Tibial artery (tissue), 4 donors: ENCODE measurements at regions not wholly inside any gene's neighbourhood (a gene's known extent, or its start where the extent isn't known, plus 50 kb on each side); places are given as distances from the start of the nearest gene placed in this dataset.

Experiments
- DNase-seq, 2 donors: peaks; one replicate each; pipeline ENCODE4 v3.0.0-alpha.2; 2019
- H3K27ac ChIP-seq, 2 donors: fragments of 200-600 bp; sonication (generic) in 1 of 2; 1 replicate in 1 of 2; 2 replicates in 1 of 2; pipeline ENCODE4 v1.5.1; 2018 to 2019; ENCODE audit warnings: mild to moderate bottlenecking in 1 of 2
- H3K27me3 ChIP-seq, 2 donors: fragments of 200-600 bp; sonication (generic) in 1 of 2; one replicate each; pipeline versions ENCODE4 v1.5.1 to v1.6.0; 2016 to 2019
- H3K36me3 ChIP-seq, 3 donors: fragments of 200-600 bp; sonication (generic) in 2 of 3; one replicate each; pipeline ENCODE4 v1.5.1; 2016 to 2019; ENCODE audit warnings: mild to moderate bottlenecking in 2 of 3
- H3K4me1 ChIP-seq, 4 donors: fragments of 200-600 bp; sonication (generic) in 2 of 4; 1 replicate in 3 of 4; 2 replicates in 1 of 4; pipeline ENCODE4 v1.5.1; 2016 to 2019
- H3K4me3 ChIP-seq, 2 donors: fragments of 200-600 bp; sonication (generic) in 1 of 2; 1 replicate in 1 of 2; 2 replicates in 1 of 2; pipeline ENCODE4 v1.5.1; 2018 to 2019; ENCODE audit warnings: mild to moderate bottlenecking in 2 of 2
- H3K9me3 ChIP-seq, 3 donors: fragments of 200-600 bp; sonication (generic) in 1 of 3; one replicate each; pipeline ENCODE4 v1.5.1; 2016 to 2019
- intact Hi-C: fragments of 100-400 bp; cut with DNase I; formaldehyde crosslinking; loops from one replicate; pipeline ENCODE4 v1.15.0; 2023; ENCODE audit warnings: low total_unique reads
- TF ChIP-seq, protein P1 (sequence below), 2 experiments: fragments of 200-600 bp in 1 of 2; fragments of 450-650 bp in 1 of 2; IDR thresholded peaks; one replicate each; pipeline ENCODE4 v1.5.1; 2017 to 2019; ENCODE audit warnings: antibody characterized with exemption in 2 of 2, mild to moderate bottlenecking in 1 of 2, moderate library complexity in 1 of 2

DNA sequence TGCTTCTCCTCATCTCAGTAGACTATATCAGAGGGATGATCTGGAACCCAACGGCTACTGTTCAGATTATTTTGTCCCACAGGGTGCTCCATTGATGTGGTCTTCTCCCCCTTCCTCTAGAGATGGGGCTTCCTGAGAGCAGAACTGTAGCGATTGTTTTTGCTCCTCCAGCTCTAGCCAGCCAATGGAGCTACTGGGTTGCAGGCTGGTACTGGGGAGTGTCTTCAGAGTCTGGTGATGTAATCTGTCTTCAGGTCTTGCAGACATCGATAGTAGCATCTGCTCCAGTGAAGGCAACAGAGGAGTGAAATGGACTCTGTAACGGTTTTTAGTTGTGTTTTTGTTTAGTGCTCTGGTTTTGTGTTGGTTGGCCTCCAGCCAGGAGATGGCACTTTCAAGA, 621.9 kb downstream of the RNF144A start:
- Histone ChIP-seq H3K4me3 (no peak overlapping the region), H3K4me1 (no peaks in the 10 kb centered on the region), H3K9me3 (no peaks in the 10 kb centered on the region), H3K27me3 (peaks cover 0 to 3% of the 10 kb centered on the region in 2 donors), H3K27ac (no peak overlapping the region), H3K36me3 (no peaks in the 10 kb centered on the region)
- intact Hi-C loops: no loop called here
- no peak for DNase-seq
- TF ChIP-seq, protein P1, sequence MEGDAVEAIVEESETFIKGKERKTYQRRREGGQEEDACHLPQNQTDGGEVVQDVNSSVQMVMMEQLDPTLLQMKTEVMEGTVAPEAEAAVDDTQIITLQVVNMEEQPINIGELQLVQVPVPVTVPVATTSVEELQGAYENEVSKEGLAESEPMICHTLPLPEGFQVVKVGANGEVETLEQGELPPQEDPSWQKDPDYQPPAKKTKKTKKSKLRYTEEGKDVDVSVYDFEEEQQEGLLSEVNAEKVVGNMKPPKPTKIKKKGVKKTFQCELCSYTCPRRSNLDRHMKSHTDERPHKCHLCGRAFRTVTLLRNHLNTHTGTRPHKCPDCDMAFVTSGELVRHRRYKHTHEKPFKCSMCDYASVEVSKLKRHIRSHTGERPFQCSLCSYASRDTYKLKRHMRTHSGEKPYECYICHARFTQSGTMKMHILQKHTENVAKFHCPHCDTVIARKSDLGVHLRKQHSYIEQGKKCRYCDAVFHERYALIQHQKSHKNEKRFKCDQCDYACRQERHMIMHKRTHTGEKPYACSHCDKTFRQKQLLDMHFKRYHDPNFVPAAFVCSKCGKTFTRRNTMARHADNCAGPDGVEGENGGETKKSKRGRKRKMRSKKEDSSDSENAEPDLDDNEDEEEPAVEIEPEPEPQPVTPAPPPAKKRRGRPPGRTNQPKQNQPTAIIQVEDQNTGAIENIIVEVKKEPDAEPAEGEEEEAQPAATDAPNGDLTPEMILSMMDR (IDR thresholded peaks at IDR 0.05): no peak

GRCh38 chr2:7539760-7540159, 622.5 kb downstream of the RNF144A start:
- intact Hi-C loops: no loop called here
- DNase-seq: no peak
- H3K27ac ChIP-seq: no peak overlapping the region
- peaks cover 0 to 3% of the 10 kb centered on the region in 2 donors for H3K27me3 ChIP-seq
- H3K36me3 ChIP-seq: no peaks in the 10 kb centered on the region
- no peak overlapping the region for H3K4me3 ChIP-seq
- TF ChIP-seq, protein P1 (IDR thresholded peaks at IDR 0.05): no peak
- H3K4me1 ChIP-seq: no peaks in the 10 kb centered on the region
- H3K9me3 ChIP-seq: no peaks in the 10 kb centered on the region

DNA sequence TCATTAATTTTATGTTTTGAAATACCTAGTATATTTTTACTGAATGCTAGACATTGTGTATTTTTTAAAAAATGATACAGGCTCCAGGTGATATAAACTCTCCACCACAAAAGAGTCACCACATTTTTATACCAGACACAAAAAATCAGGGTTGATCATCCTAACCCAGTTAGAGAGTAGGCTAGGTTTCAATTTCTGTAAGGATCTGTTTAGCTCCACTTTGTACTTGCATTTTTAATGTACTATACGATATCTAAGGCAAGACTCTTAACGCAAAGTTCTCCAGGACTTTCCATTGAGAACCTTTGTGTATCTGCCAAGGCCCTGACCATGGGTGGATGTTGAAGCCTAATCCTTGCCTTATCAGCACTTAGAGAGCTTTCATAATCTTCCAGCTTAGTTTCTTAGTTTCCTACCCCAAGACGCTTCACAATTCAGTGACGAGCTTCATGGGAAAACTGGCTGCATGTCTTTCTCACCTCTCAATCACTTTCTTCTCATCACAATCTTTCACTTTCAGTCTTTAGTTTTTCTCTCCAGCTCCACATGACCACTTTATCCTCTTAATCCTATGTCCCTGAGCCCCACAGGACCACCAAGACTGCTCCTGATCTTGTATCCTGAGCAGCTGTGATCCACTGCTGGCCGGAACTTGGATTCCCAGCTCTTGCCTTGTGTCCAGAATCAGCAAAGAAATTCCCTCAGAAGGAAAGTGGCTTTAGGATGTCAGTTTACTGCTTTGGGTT, 635.8 kb downstream of the RNF144A start:
- intact Hi-C loops: no loop called here
- TF ChIP-seq, protein P1 (IDR thresholded peaks at IDR 0.05): no peak
- Histone ChIP-seq H3K4me1 (no peaks in the 10 kb centered on the region), H3K27ac (no peak overlapping the region), H3K4me3 (no peak overlapping the region), H3K9me3 (no peaks in the 10 kb centered on the region), H3K36me3 (no peaks in the 10 kb centered on the region), H3K27me3 (peaks cover 0 to 5% of the 10 kb centered on the region in 2 donors)
- DNase-seq: no peak

DNA sequence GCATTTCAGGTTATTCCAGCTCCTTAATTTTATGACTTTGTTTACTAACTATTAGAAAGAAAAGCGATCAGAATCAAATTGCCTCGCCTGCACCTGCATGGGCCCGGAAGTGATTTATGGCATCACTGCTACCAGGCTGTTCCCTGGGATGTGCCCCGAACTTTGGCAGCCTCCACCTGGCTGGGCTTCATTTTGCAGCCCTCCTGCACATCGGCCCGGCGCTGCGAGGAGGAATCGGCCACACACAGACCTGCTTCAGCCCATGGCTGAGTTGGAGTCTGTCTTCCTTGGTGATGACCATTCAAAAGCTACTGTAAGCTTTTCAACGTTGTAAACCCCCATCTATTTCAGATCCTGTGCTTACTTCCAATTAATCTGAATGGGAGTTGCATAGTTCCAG, 638.0 kb downstream of the RNF144A start:
- no peaks in the 10 kb centered on the region for H3K36me3 ChIP-seq
- no peaks in the 10 kb centered on the region for H3K9me3 ChIP-seq
- no peak overlapping the region for H3K4me3 ChIP-seq
- DNase-seq: no peak
- H3K4me1 ChIP-seq: no peaks in the 10 kb centered on the region
- TF ChIP-seq, protein P1 (IDR thresholded peaks at IDR 0.05): no peak
- no peak overlapping the region for H3K27ac ChIP-seq
- intact Hi-C loops: no loop called here
- peaks cover 0 to 5% of the 10 kb centered on the region in 2 donors for H3K27me3 ChIP-seq

DNA sequence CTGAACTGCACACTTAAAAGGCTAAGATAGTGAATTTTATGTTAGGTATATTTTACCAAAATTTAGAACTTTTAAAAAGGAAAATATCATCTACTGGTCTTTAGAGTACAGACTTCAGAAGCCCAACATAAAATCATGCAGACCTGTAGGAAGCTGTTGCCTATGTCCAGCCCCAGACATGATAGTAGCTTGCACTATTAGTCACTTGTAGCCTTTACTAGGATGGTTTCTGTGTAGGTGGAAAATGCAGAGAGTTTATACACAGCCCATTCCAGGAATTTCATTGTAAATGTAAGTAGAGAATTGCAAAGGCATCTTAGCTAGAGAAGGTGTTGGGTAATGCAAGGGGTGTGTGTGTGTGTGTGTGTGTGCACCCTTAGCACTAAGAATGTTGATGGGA, 640.2 kb downstream of the RNF144A start:
- Histone ChIP-seq H3K9me3 (no peaks in the 10 kb centered on the region), H3K36me3 (no peaks in the 10 kb centered on the region), H3K4me3 (no peak overlapping the region), H3K27ac (no peak overlapping the region), H3K27me3 (peaks cover 0 to 5% of the 10 kb centered on the region in 2 donors), H3K4me1 (no peaks in the 10 kb centered on the region)
- TF ChIP-seq, protein P1 (IDR thresholded peaks at IDR 0.05): no peak
- DNase-seq: no peak
- intact Hi-C loops: no loop called here
